Neutrophil (primary cell): ENCODE measurements at regions not wholly inside any gene's neighbourhood (a gene's known extent, or its start where the extent isn't known, plus 50 kb on each side); places are given as distances from the start of the nearest gene placed in this dataset.

Experiments
- H3K27ac ChIP-seq: fragments of 200-600 bp; sonication (generic); 2 replicates; pipeline ENCODE4 v1.5.1; 2016; ENCODE audit warnings: mild to moderate bottlenecking, moderate library complexity
- H3K27me3 ChIP-seq: fragments of 200-600 bp; sonication (generic); 2 replicates; pipeline ENCODE4 v1.6.0; 2016; ENCODE audit warnings: mild to moderate bottlenecking
- H3K36me3 ChIP-seq: fragments of 200-600 bp; sonication (generic); 2 replicates; pipeline ENCODE4 v1.5.1; 2017
- H3K4me1 ChIP-seq, 2 experiments: fragments of 200-600 bp in 1 of 2; sonication (generic) in 1 of 2; 1 replicate in 1 of 2; 2 replicates in 1 of 2; pipeline versions ENCODE4 v1.5.1 to v1.6.1; 2013 to 2016; ENCODE audit warnings: low read depth in 1 of 2, low read length in 1 of 2, mild to moderate bottlenecking in 1 of 2, moderate library complexity in 1 of 2; ENCODE audit not compliant: control insufficient read depth in 1 of 2, insufficient read depth in 1 of 2
- H3K4me3 ChIP-seq, 2 experiments: fragments of 200-600 bp in 1 of 2; sonication (generic) in 1 of 2; 1 replicate in 1 of 2; 2 replicates in 1 of 2; pipeline ENCODE4 v1.5.1; 2013 to 2016; ENCODE audit warnings: low read depth in 1 of 2, low read length in 1 of 2, mild to moderate bottlenecking in 1 of 2, moderate library complexity in 1 of 2
- H3K9me3 ChIP-seq: fragments of 200-600 bp; sonication (generic); 2 replicates; pipeline ENCODE4 v1.5.1; 2016
- CTCF ChIP-seq: fragments of 200-600 bp; sonication (generic); IDR thresholded peaks from 2 replicates; pipeline ENCODE4 v1.5.1; 2016; ENCODE audit warnings: antibody characterized with exemption

- Histone ChIP-seq H3K4me1 (peaks cover 4 to 10% of the 10 kb centered on the region in 2 experiments), H3K9me3 (no peaks in the 10 kb centered on the region), H3K36me3 (no peaks in the 10 kb centered on the region), H3K4me3 (no peak overlapping the region), H3K27ac (no peak overlapping the region), H3K27me3 (peaks cover 39% of the 10 kb centered on the region)
- TF ChIP-seq CTCF: no peak
Measured at GRCh38 chr22:23517804-23518375, 62.2 kb downstream of the IGLL1 start.

DNA sequence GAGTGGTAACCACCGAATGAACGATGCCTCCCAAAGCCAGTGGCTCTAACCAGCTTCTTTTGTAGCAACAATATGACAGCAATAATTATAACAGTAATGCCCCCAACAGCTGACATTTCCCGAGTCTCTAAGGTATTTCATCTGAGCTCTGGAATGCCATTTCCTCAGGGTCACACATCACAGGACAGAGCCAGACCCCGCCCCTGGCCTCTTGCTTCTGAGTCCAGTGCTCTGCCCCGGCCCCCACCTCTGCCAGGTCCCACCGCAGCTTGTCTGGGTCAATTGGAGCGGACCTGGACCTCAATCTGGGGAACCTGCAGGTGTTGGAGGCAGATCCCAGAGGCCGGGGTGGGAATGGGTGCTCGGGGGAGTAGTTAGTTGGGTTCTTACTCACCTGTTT lies 63.8 kb downstream of the IGLL1 start:
- Histone ChIP-seq H3K27ac (no peak overlapping the region), H3K4me1 (peaks cover 0 to 2% of the 10 kb centered on the region in 2 experiments), H3K36me3 (no peaks in the 10 kb centered on the region)

DNA sequence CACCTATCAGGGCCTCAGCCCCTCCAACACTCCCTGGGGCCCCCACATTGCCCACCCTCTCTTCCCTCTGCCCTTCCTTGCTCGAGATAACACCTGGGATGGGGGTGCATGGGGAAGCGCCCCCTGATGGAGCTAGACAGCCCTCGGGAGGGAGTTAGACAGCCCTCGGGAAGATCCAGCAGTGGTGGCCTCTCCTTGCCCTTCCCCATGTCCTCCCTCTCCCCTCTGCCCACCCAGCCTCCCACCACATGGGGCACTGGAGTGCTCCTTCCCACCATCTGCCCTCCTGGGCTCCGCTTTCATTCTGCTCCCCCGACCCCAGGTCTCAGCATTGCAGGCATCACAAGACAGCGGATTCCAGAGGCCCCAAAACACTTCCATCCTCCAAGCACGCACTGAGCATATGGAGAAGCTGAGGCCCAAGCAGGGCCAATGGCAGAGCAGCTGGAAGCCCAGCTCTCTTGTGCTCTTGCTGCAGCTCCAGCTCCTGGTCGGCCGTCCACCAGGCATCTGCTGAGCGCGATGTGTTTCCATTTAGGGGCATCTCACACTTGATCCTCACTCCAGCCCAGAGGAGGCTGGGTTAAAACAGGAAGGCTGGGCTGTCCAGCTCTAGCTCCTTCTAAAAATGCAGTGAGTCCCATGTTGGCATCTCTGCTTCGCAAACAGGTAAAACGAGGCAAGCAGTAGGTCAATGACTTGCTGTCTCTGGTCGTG lies 65.6 kb downstream of the IGLL1 start:
- Histone ChIP-seq H3K4me3 (no peak overlapping the region), H3K27me3 (peaks cover 5% of the 10 kb centered on the region), H3K36me3 (no peaks in the 10 kb centered on the region), H3K27ac (no peak overlapping the region), H3K9me3 (no peaks in the 10 kb centered on the region), H3K4me1 (no peaks in the 10 kb centered on the region)
- TF ChIP-seq CTCF: no peak

More for the DNA sequence above, 63.8 kb downstream of the IGLL1 start:
- no peak for TF ChIP-seq CTCF
- Histone ChIP-seq H3K27me3 (peaks cover 23% of the 10 kb centered on the region), H3K4me3 (no peak overlapping the region), H3K9me3 (no peaks in the 10 kb centered on the region)

- Histone ChIP-seq H3K36me3 (no peaks in the 10 kb centered on the region), H3K27ac (no peak overlapping the region), H3K4me3 (no peak overlapping the region), H3K27me3 (no peaks in the 10 kb centered on the region), H3K4me1 (no peaks in the 10 kb centered on the region), H3K9me3 (no peaks in the 10 kb centered on the region)
- no peak for TF ChIP-seq CTCF
Measured at GRCh38 chr22:23513705-23514104, 66.4 kb downstream of the IGLL1 start.

DNA sequence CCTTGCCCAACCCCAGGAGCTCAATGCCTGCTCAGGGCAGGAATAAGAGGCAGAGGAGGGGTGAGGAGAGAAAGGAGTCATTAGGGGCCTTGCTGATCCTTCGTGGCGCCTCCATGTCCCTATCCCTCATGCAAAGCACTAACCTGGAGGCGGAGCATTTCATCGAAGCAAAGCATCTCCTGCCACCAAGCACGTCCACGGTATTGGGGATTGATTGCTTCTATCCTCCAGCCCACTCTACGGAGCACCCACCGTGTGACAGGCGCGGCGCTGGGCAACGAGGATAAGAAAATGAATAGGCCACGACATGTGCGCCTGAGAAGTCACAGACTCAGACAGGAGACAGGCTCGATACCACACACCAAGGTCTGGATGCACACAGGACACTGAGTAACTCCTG lies 67.0 kb downstream of the IGLL1 start:
- TF ChIP-seq CTCF: no peak
- H3K27me3 ChIP-seq: no peaks in the 10 kb centered on the region
- no peaks in the 10 kb centered on the region for H3K4me1 ChIP-seq
- no peak overlapping the region for H3K4me3 ChIP-seq
- H3K36me3 ChIP-seq: no peaks in the 10 kb centered on the region
- no peaks in the 10 kb centered on the region for H3K9me3 ChIP-seq
- H3K27ac ChIP-seq: no peak overlapping the region
